GM21723 (cell line): ENCODE measurements at regions not wholly inside any gene's neighbourhood (a gene's known extent, or its start where the extent isn't known, plus 50 kb on each side); places are given as distances from the start of the nearest gene placed in this dataset.
"Not testable (repeated sequence)": the region's sequence is repeated elsewhere in the genome, so short reads cannot be mapped to it uniquely, and the experiment has no call there.

Experiments used
- ATAC-seq: cut with Tn5 transposase; IDR thresholded peaks from one replicate; pipeline ENCODE4 v1.9.1; 2021; ENCODE audit warnings: mild to moderate bottlenecking, moderate library complexity; ENCODE audit not compliant: unreplicated experiment

- no peak for ATAC-seq
Measured at GRCh38 chr16:63129411-63130125, 1093.3 kb upstream of the CDH8 start.

- ATAC-seq = not testable (repeated sequence)
Measured at GRCh38 chr16:63119905-63120304, 1083.7 kb upstream of the CDH8 start.

GRCh38 chr16:63100082-63100481 lies 1063.8 kb upstream of the CDH8 start:
- ATAC-seq = no peak

- ATAC-seq = no peak
Measured at GRCh38 chr16:63096857-63097256, 1060.6 kb upstream of the CDH8 start.

- ATAC-seq = no peak
Measured at GRCh38 chr16:63092736-63093135, 1056.5 kb upstream of the CDH8 start.

- ATAC-seq = no peak
Measured at GRCh38 chr16:63082101-63082500, 1045.9 kb upstream of the CDH8 start.

GRCh38 chr16:63080746-63081145 lies 1044.5 kb upstream of the CDH8 start:
- no peak for ATAC-seq

- no peak for ATAC-seq
Measured at GRCh38 chr16:63069047-63069446, 1032.8 kb upstream of the CDH8 start.

- ATAC-seq = no peak
Measured at GRCh38 chr16:63067141-63067540, 1030.9 kb upstream of the CDH8 start.

- no peak for ATAC-seq
Measured at GRCh38 chr16:63066552-63066951, 1030.3 kb upstream of the CDH8 start.

GRCh38 chr16:63061319-63061718 lies 1025.1 kb upstream of the CDH8 start:
- ATAC-seq = no peak

- ATAC-seq = no peak
Measured at GRCh38 chr16:63059676-63060075, 1023.4 kb upstream of the CDH8 start.

GRCh38 chr16:63057341-63057740 lies 1021.1 kb upstream of the CDH8 start:
- ATAC-seq = no peak

GRCh38 chr16:63050391-63050790 lies 1014.2 kb upstream of the CDH8 start:
- no peak for ATAC-seq

- ATAC-seq = no peak
Measured at GRCh38 chr16:63038397-63039106, 1002.3 kb upstream of the CDH8 start.

GRCh38 chr16:63037761-63038396 lies 1001.6 kb upstream of the CDH8 start:
- ATAC-seq = no peak

GRCh38 chr16:63018581-63019223 lies 982.5 kb upstream of the CDH8 start:
- no peak for ATAC-seq

GRCh38 chr16:63008688-63009087 lies 972.5 kb upstream of the CDH8 start:
- no peak for ATAC-seq

- ATAC-seq = no peak
Measured at GRCh38 chr16:63005356-63005755, 969.1 kb upstream of the CDH8 start.

GRCh38 chr16:62989480-62989879 lies 953.2 kb upstream of the CDH8 start:
- no peak for ATAC-seq

- ATAC-seq = no peak
Measured at GRCh38 chr16:62985722-62986121, 949.5 kb upstream of the CDH8 start.

- ATAC-seq = no peak
Measured at GRCh38 chr16:62978451-62978850, 942.2 kb upstream of the CDH8 start.
